WTC11 (cell line): ENCODE measurements at regions not wholly inside any gene's neighbourhood (a gene's known extent, or its start where the extent isn't known, plus 50 kb on each side); places are given as distances from the start of the nearest gene placed in this dataset.

Experiments
- CREB1 ChIP-seq: sonication (generic); formaldehyde crosslinking; IDR thresholded peaks from 2 replicates; pipeline ENCODE4 v1.8.0; 2023; ENCODE audit warnings: mild to moderate bottlenecking, missing genetic modification reagents
- ESRRA ChIP-seq: sonication (generic); formaldehyde crosslinking; IDR thresholded peaks from 2 replicates; pipeline ENCODE4 v1.8.1; 2022; ENCODE audit warnings: mild to moderate bottlenecking, missing genetic modification reagents, borderline replicate concordance
- GABPB1 ChIP-seq: sonication (generic); formaldehyde crosslinking; IDR thresholded peaks from 2 replicates; pipeline ENCODE4 v1.8.1; 2023; ENCODE audit warnings: mild to moderate bottlenecking, missing genetic modification reagents
- HMGA2 ChIP-seq: fragments of 250-450 bp; sonication (Bioruptor Pico); IDR thresholded peaks from 2 replicates; pipeline ENCODE4 v1.4.0; 2021; ENCODE audit warnings: mild to moderate bottlenecking, moderate library complexity
- NFATC4 ChIP-seq: fragments of 250-450 bp; sonication (Bioruptor Pico); IDR thresholded peaks from 2 replicates; pipeline ENCODE4 v1.9.0; 2021; ENCODE audit warnings: mild to moderate bottlenecking
- TCF7 ChIP-seq: sonication (generic); formaldehyde crosslinking; IDR thresholded peaks from 2 replicates; pipeline ENCODE4 v1.8.0; 2022; ENCODE audit warnings: mild to moderate bottlenecking, low read depth, missing genetic modification reagents, moderate library complexity
- ZNF317 ChIP-seq: sonication (generic); formaldehyde crosslinking; IDR thresholded peaks from 2 replicates; pipeline ENCODE4 v1.8.1; 2023; ENCODE audit warnings: low read depth, mild to moderate bottlenecking, moderate library complexity, missing genetic modification reagents, borderline replicate concordance
- TF ChIP-seq, protein P1 (sequence below): fragments of 200-600 bp; IDR thresholded peaks from 2 replicates; pipeline ENCODE4 v1.8.0; 2022; ENCODE audit warnings: antibody characterized with exemption
- TF ChIP-seq, protein P2 (sequence below): fragments of 250-450 bp; sonication (Bioruptor Pico); IDR thresholded peaks from 2 replicates; pipeline ENCODE4 v2.1.2; 2022; ENCODE audit warnings: mild to moderate bottlenecking, moderate library complexity
- TF ChIP-seq, protein P3 (sequence below): sonication (generic); formaldehyde crosslinking; IDR thresholded peaks from 2 replicates; pipeline ENCODE4 v1.8.0; 2022; ENCODE audit warnings: mild to moderate bottlenecking, missing genetic modification reagents
- TF ChIP-seq, protein P4 (sequence below): sonication (generic); formaldehyde crosslinking; IDR thresholded peaks from 2 replicates; pipeline ENCODE4 v1.8.1; 2023; ENCODE audit warnings: mild to moderate bottlenecking, missing genetic modification reagents
- TF ChIP-seq, protein P5 (sequence below): sonication (generic); formaldehyde crosslinking; IDR thresholded peaks from 2 replicates; pipeline ENCODE4 v1.8.1; 2022; ENCODE audit warnings: mild to moderate bottlenecking, moderate library complexity, missing genetic modification reagents

DNA sequence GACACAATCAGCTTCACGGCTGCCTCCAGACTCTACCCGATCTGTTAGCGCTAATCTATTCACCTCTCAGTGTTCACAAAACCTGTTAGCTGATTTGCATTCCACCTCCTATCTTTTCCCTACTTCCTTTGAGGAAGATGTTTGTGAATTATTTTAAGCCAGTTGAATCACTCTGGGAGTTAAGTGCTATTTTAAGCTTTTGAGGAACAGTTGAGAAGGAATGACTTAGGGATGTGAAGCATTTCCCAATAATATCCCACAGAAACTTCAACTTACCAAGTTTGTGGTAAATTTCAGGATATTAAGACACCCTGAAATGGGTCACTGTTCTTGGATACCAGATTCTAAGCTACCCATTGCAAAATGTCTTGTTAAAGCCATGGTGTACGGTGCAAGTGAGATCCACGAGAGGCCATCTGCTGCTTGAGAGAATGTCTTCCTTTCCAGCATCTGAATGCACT, 145.2 kb upstream of the CITED2 start:
- TF ChIP-seq TCF7 (CRISPR knock-in tag) = no peak
- TF ChIP-seq ESRRA (CRISPR knock-in tag) = no peak
- TF ChIP-seq, protein P1, sequence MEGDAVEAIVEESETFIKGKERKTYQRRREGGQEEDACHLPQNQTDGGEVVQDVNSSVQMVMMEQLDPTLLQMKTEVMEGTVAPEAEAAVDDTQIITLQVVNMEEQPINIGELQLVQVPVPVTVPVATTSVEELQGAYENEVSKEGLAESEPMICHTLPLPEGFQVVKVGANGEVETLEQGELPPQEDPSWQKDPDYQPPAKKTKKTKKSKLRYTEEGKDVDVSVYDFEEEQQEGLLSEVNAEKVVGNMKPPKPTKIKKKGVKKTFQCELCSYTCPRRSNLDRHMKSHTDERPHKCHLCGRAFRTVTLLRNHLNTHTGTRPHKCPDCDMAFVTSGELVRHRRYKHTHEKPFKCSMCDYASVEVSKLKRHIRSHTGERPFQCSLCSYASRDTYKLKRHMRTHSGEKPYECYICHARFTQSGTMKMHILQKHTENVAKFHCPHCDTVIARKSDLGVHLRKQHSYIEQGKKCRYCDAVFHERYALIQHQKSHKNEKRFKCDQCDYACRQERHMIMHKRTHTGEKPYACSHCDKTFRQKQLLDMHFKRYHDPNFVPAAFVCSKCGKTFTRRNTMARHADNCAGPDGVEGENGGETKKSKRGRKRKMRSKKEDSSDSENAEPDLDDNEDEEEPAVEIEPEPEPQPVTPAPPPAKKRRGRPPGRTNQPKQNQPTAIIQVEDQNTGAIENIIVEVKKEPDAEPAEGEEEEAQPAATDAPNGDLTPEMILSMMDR = no peak
- TF ChIP-seq GABPB1 (CRISPR knock-in tag) = no peak
- TF ChIP-seq, protein P2, sequence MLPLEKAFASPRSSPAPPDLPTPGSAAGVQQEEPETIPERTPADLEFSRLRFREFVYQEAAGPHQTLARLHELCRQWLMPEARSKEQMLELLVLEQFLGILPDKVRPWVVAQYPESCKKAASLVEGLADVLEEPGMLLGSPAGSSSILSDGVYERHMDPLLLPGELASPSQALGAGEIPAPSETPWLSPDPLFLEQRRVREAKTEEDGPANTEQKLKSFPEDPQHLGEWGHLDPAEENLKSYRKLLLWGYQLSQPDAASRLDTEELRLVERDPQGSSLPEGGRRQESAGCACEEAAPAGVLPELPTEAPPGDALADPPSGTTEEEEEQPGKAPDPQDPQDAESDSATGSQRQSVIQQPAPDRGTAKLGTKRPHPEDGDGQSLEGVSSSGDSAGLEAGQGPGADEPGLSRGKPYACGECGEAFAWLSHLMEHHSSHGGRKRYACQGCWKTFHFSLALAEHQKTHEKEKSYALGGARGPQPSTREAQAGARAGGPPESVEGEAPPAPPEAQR (CRISPR knock-in tag) = no peak
- TF ChIP-seq, protein P3, sequence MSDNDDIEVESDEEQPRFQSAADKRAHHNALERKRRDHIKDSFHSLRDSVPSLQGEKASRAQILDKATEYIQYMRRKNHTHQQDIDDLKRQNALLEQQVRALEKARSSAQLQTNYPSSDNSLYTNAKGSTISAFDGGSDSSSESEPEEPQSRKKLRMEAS (CRISPR knock-in tag) = no peak
- TF ChIP-seq, protein P4, sequence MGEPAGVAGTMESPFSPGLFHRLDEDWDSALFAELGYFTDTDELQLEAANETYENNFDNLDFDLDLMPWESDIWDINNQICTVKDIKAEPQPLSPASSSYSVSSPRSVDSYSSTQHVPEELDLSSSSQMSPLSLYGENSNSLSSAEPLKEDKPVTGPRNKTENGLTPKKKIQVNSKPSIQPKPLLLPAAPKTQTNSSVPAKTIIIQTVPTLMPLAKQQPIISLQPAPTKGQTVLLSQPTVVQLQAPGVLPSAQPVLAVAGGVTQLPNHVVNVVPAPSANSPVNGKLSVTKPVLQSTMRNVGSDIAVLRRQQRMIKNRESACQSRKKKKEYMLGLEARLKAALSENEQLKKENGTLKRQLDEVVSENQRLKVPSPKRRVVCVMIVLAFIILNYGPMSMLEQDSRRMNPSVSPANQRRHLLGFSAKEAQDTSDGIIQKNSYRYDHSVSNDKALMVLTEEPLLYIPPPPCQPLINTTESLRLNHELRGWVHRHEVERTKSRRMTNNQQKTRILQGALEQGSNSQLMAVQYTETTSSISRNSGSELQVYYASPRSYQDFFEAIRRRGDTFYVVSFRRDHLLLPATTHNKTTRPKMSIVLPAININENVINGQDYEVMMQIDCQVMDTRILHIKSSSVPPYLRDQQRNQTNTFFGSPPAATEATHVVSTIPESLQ (CRISPR knock-in tag) = no peak
- no peak for TF ChIP-seq CREB1 (CRISPR knock-in tag)
- no peak for TF ChIP-seq ZNF317 (CRISPR knock-in tag)
- TF ChIP-seq NFATC4 (CRISPR knock-in tag) = no peak
- TF ChIP-seq HMGA2 = no peak
- TF ChIP-seq, protein P5, sequence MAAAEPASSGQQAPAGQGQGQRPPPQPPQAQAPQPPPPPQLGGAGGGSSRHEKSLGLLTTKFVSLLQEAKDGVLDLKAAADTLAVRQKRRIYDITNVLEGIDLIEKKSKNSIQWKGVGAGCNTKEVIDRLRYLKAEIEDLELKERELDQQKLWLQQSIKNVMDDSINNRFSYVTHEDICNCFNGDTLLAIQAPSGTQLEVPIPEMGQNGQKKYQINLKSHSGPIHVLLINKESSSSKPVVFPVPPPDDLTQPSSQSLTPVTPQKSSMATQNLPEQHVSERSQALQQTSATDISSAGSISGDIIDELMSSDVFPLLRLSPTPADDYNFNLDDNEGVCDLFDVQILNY = no peak
